Esophagus muscularis mucosa (tissue), 4 donors: ENCODE measurements at regions not wholly inside any gene's neighbourhood (a gene's known extent, or its start where the extent isn't known, plus 50 kb on each side); places are given as distances from the start of the nearest gene placed in this dataset.

ENCODE experiments used
- EP300 ChIP-seq: sonication (generic); formaldehyde crosslinking; IDR thresholded peaks from one replicate; pipeline ENCODE4 v1.6.1; 2017; ENCODE audit warnings: antibody characterized with exemption
- POLR2A ChIP-seq: fragments of 450-650 bp; IDR thresholded peaks from one replicate; pipeline ENCODE4 v1.6.1; 2017; ENCODE audit warnings: antibody characterized with exemption, moderate library complexity, mild to moderate bottlenecking, low read depth
- POLR2AphosphoS5 ChIP-seq, 2 donors: sonication (generic); formaldehyde crosslinking; IDR thresholded peaks; one replicate each; pipeline ENCODE4 v1.6.1; 2017; ENCODE audit warnings: antibody characterized with exemption in 2 of 2
- TF ChIP-seq, protein P1 (sequence below), 3 experiments: fragments of 200-600 bp in 2 of 3; fragments of 450-650 bp in 1 of 3; sonication (generic) in 2 of 3; IDR thresholded peaks; one replicate each; pipeline ENCODE4 v1.5.1; 2017 to 2019; ENCODE audit warnings: antibody characterized with exemption in 3 of 3, mild to moderate bottlenecking in 2 of 3, moderate library complexity in 1 of 3

DNA sequence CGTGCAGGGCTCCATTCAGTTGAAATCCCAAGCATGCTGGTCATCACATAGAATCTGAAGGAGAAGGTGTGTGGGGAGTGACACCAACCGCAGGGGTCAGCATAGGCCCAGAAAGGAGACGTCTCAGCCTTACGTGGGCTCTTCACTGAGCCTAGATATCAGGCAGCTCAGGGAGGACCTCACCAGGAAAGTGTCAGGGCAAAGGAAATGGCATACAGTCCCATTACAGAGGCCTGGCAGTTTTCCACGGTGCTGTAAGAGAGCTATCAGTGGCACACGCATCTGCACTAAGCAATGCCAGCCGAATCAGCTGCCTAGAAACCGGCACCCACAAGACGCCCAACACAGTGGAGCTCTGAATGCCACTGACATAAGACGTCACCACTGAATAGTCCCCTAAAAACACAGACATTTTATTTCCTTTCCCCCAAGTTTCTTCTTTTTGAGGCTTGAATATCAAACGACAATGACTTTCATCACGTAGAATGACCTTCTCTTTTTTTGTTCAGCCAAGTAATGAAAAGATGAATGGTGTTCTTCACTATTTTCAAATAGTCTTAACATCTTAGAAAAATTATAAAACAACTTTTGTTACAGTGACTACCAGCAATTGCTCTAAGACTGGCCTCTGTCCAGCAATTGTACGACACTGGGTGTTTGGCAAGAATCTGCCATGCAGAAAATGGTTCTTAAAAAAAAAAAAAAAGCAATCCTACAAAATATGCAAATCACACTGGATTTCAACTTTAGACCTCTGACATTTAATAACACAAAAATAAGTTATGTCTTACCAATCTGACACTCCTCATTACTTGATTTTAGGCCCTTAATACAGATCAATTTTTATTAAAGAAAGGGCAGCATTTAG, 88.9 kb upstream of the FOXQ1 start:
- TF ChIP-seq, protein P1, sequence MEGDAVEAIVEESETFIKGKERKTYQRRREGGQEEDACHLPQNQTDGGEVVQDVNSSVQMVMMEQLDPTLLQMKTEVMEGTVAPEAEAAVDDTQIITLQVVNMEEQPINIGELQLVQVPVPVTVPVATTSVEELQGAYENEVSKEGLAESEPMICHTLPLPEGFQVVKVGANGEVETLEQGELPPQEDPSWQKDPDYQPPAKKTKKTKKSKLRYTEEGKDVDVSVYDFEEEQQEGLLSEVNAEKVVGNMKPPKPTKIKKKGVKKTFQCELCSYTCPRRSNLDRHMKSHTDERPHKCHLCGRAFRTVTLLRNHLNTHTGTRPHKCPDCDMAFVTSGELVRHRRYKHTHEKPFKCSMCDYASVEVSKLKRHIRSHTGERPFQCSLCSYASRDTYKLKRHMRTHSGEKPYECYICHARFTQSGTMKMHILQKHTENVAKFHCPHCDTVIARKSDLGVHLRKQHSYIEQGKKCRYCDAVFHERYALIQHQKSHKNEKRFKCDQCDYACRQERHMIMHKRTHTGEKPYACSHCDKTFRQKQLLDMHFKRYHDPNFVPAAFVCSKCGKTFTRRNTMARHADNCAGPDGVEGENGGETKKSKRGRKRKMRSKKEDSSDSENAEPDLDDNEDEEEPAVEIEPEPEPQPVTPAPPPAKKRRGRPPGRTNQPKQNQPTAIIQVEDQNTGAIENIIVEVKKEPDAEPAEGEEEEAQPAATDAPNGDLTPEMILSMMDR (IDR thresholded peaks at IDR 0.05) = no peak
- TF ChIP-seq POLR2AphosphoS5 (IDR thresholded peaks at IDR 0.05) = no peak
- TF ChIP-seq POLR2A = no peak
- no peak for TF ChIP-seq EP300
